Panc1 (cell line): ENCODE measurements at regions not wholly inside any gene's neighbourhood (a gene's known extent, or its start where the extent isn't known, plus 50 kb on each side); places are given as distances from the start of the nearest gene placed in this dataset.

Experiments
- POLR2AphosphoS5 ChIP-seq: IDR thresholded peaks from 2 replicates; pipeline ENCODE4 v1.6.1; 2012; ENCODE audit warnings: mild to moderate bottlenecking, low read depth, low read length, moderate library complexity
- SIN3A ChIP-seq: IDR thresholded peaks from 2 replicates; pipeline ENCODE4 v1.6.1; 2012; ENCODE audit warnings: low read depth, mild to moderate bottlenecking, low read length, moderate library complexity, borderline replicate concordance; ENCODE audit not compliant: insufficient read depth
- TCF7L2 ChIP-seq: IDR thresholded peaks from 2 replicates; pipeline ENCODE4 v1.6.1; 2011; ENCODE audit warnings: mild to moderate bottlenecking, low read depth, low read length, inconsistent platforms
- TF ChIP-seq, protein P1 (sequence below): fragments of 450-650 bp; IDR thresholded peaks from 2 replicates; pipeline ENCODE4 v1.5.1; 2017; ENCODE audit warnings: mild to moderate bottlenecking
- TF ChIP-seq, protein P2 (sequence below), 2 experiments: IDR thresholded peaks; 2 replicates each; pipeline ENCODE4 v1.6.1; 2011 to 2012; ENCODE audit warnings: low read depth in 2 of 2, control low read depth in 1 of 2, low read length in 1 of 2, mild to moderate bottlenecking in 1 of 2, moderate library complexity in 1 of 2; ENCODE audit not compliant: insufficient read depth in 1 of 2

DNA sequence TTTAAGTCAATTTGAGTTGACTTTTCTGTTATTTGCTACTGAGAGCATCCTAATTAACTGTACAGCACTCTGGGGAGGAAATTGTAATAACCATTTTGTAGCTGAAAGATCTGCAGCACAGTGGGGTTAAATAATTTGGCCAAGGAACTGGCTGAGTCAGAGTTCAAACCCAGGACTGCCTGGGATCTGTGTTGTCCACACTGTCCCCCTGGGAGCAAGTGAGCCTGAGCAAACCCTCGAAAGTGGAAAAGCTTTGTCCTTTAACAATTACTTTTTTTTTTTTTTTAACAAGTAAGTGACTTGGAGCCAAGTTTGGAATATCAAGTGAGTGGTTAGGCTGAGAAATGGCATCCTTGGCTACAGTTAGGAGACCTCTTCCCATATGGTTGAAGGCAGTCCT is 247.2 kb upstream of the CCDC196 start:
- TF ChIP-seq, protein P1, sequence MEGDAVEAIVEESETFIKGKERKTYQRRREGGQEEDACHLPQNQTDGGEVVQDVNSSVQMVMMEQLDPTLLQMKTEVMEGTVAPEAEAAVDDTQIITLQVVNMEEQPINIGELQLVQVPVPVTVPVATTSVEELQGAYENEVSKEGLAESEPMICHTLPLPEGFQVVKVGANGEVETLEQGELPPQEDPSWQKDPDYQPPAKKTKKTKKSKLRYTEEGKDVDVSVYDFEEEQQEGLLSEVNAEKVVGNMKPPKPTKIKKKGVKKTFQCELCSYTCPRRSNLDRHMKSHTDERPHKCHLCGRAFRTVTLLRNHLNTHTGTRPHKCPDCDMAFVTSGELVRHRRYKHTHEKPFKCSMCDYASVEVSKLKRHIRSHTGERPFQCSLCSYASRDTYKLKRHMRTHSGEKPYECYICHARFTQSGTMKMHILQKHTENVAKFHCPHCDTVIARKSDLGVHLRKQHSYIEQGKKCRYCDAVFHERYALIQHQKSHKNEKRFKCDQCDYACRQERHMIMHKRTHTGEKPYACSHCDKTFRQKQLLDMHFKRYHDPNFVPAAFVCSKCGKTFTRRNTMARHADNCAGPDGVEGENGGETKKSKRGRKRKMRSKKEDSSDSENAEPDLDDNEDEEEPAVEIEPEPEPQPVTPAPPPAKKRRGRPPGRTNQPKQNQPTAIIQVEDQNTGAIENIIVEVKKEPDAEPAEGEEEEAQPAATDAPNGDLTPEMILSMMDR = no peak
- TF ChIP-seq, protein P2, sequence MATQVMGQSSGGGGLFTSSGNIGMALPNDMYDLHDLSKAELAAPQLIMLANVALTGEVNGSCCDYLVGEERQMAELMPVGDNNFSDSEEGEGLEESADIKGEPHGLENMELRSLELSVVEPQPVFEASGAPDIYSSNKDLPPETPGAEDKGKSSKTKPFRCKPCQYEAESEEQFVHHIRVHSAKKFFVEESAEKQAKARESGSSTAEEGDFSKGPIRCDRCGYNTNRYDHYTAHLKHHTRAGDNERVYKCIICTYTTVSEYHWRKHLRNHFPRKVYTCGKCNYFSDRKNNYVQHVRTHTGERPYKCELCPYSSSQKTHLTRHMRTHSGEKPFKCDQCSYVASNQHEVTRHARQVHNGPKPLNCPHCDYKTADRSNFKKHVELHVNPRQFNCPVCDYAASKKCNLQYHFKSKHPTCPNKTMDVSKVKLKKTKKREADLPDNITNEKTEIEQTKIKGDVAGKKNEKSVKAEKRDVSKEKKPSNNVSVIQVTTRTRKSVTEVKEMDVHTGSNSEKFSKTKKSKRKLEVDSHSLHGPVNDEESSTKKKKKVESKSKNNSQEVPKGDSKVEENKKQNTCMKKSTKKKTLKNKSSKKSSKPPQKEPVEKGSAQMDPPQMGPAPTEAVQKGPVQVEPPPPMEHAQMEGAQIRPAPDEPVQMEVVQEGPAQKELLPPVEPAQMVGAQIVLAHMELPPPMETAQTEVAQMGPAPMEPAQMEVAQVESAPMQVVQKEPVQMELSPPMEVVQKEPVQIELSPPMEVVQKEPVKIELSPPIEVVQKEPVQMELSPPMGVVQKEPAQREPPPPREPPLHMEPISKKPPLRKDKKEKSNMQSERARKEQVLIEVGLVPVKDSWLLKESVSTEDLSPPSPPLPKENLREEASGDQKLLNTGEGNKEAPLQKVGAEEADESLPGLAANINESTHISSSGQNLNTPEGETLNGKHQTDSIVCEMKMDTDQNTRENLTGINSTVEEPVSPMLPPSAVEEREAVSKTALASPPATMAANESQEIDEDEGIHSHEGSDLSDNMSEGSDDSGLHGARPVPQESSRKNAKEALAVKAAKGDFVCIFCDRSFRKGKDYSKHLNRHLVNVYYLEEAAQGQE (IDR thresholded peaks at IDR 0.05; ENCODE audit: insufficient read depth in 1 of 2, low read depth in 2 of 2, low read length in 1 of 2) = no peak
- no peak for TF ChIP-seq SIN3A
- no peak for TF ChIP-seq POLR2AphosphoS5
- TF ChIP-seq TCF7L2 = no peak
